ENCODE measurements at regions not wholly inside any gene's neighbourhood (a gene's known extent, or its start where the extent isn't known, plus 50 kb on each side); places are given as distances from the start of the nearest gene placed in this dataset.
"Not testable (repeated sequence)": the region's sequence is repeated elsewhere in the genome, so short reads cannot be mapped to it uniquely, and the experiment has no call there.

GRCh38 chr20:12575352-12576095 lies 433.2 kb upstream of the SPTLC3 start:
- no peak overlapping the region for H3K4me3 Mint-ChIP-seq
- ATAC-seq (replicated peaks), result no peak
- no peak overlapping the region for H3K27ac Mint-ChIP-seq
- H3K4me1 Mint-ChIP-seq, result no peaks in the 10 kb centered on the region
- no peaks in the 10 kb centered on the region for H3K27me3 Mint-ChIP-seq
- H3K9me3 Mint-ChIP-seq, result no peaks in the 10 kb centered on the region
- no peaks in the 10 kb centered on the region for H3K36me3 Mint-ChIP-seq
- no peak for DNase-seq

GRCh38 chr20:12577213-12577612 lies 431.6 kb upstream of the SPTLC3 start:
- Mint-ChIP-seq H3K9me3 (peaks cover 1 to 4% of the 10 kb centered on the region in 2 donors), H3K4me1 (no peaks in the 10 kb centered on the region), H3K4me3 (no peak overlapping the region), H3K27ac (no peak overlapping the region), H3K36me3 (no peaks in the 10 kb centered on the region), H3K27me3 (no peaks in the 10 kb centered on the region)
- ATAC-seq (replicated peaks) (no peak), DNase-seq (no peak)

GRCh38 chr20:12581644-12582289 lies 427.0 kb upstream of the SPTLC3 start:
- Mint-ChIP-seq H3K4me3 (no peak overlapping the region), H3K9me3 (peaks cover 4 to 5% of the 10 kb centered on the region in 2 donors), H3K27me3 (no peaks in the 10 kb centered on the region), H3K4me1 (no peaks in the 10 kb centered on the region), H3K36me3 (no peaks in the 10 kb centered on the region), H3K27ac (no peak overlapping the region)
- no peak for ATAC-seq (replicated peaks)
- DNase-seq, result no peak

GRCh38 chr20:12582710-12583109 lies 426.1 kb upstream of the SPTLC3 start:
- H3K27ac Mint-ChIP-seq; H3K36me3 Mint-ChIP-seq; ATAC-seq (replicated peaks); H3K4me3 Mint-ChIP-seq; DNase-seq; H3K9me3 Mint-ChIP-seq; H3K27me3 Mint-ChIP-seq; H3K4me1 Mint-ChIP-seq: not testable (repeated sequence)

GRCh38 chr20:12591949-12592470 lies 416.8 kb upstream of the SPTLC3 start:
- Mint-ChIP-seq H3K36me3 (no peaks in the 10 kb centered on the region), H3K27ac (no peak overlapping the region), H3K4me3 (no peak overlapping the region), H3K9me3 (no peaks in the 10 kb centered on the region), H3K27me3 (no peaks in the 10 kb centered on the region), H3K4me1 (no peaks in the 10 kb centered on the region)
- no peak for ATAC-seq (replicated peaks)
- DNase-seq, result no peak

GRCh38 chr20:12592756-12593155 lies 416.0 kb upstream of the SPTLC3 start:
- H3K4me1 Mint-ChIP-seq, result no peaks in the 10 kb centered on the region
- H3K4me3 Mint-ChIP-seq, result no peak overlapping the region
- no peak overlapping the region for H3K27ac Mint-ChIP-seq
- no peaks in the 10 kb centered on the region for H3K27me3 Mint-ChIP-seq
- no peak for DNase-seq
- H3K36me3 Mint-ChIP-seq, result no peaks in the 10 kb centered on the region
- no peak for ATAC-seq (replicated peaks)
- no peaks in the 10 kb centered on the region for H3K9me3 Mint-ChIP-seq

- ATAC-seq (replicated peaks), result no peak
- Mint-ChIP-seq H3K9me3 (no peaks in the 10 kb centered on the region), H3K27me3 (no peaks in the 10 kb centered on the region), H3K36me3 (no peaks in the 10 kb centered on the region), H3K27ac (no peak overlapping the region), H3K4me1 (no peaks in the 10 kb centered on the region), H3K4me3 (no peak overlapping the region)
- DNase-seq, result no peak
Observed at GRCh38 chr20:12593342-12593873, 415.4 kb upstream of the SPTLC3 start.

- Mint-ChIP-seq H3K4me1 (no peaks in the 10 kb centered on the region), H3K36me3 (no peaks in the 10 kb centered on the region), H3K9me3 (no peaks in the 10 kb centered on the region), H3K27ac (no peak overlapping the region), H3K4me3 (no peak overlapping the region), H3K27me3 (no peaks in the 10 kb centered on the region)
- DNase-seq (no peak), ATAC-seq (replicated peaks) (no peak)
Observed at GRCh38 chr20:12594410-12595088, 414.2 kb upstream of the SPTLC3 start.

GRCh38 chr20:12595841-12596240 lies 412.9 kb upstream of the SPTLC3 start:
- Mint-ChIP-seq H3K4me1 (no peaks in the 10 kb centered on the region), H3K36me3 (no peaks in the 10 kb centered on the region), H3K27ac (no peak overlapping the region), H3K27me3 (no peaks in the 10 kb centered on the region), H3K4me3 (no peak overlapping the region), H3K9me3 (no peaks in the 10 kb centered on the region)
- DNase-seq (no peak), ATAC-seq (replicated peaks) (no peak)

GRCh38 chr20:12596863-12597262 lies 411.9 kb upstream of the SPTLC3 start:
- Mint-ChIP-seq H3K27ac (no peak overlapping the region), H3K4me3 (no peak overlapping the region), H3K9me3 (no peaks in the 10 kb centered on the region), H3K36me3 (no peaks in the 10 kb centered on the region), H3K4me1 (no peaks in the 10 kb centered on the region), H3K27me3 (no peaks in the 10 kb centered on the region)
- ATAC-seq (replicated peaks), result no peak
- no peak for DNase-seq

- Mint-ChIP-seq H3K4me1 (no peaks in the 10 kb centered on the region), H3K27ac (no peak overlapping the region), H3K9me3 (peaks cover 0 to 1% of the 10 kb centered on the region in 2 donors), H3K4me3 (no peak overlapping the region), H3K27me3 (no peaks in the 10 kb centered on the region), H3K36me3 (no peaks in the 10 kb centered on the region)
- no peak for DNase-seq
- no peak for ATAC-seq (replicated peaks)
Observed at GRCh38 chr20:12597551-12597950, 411.2 kb upstream of the SPTLC3 start.

- no peaks in the 10 kb centered on the region for H3K36me3 Mint-ChIP-seq
- H3K27ac Mint-ChIP-seq, result no peak overlapping the region
- no peaks in the 10 kb centered on the region for H3K4me1 Mint-ChIP-seq
- no peak overlapping the region for H3K4me3 Mint-ChIP-seq
- H3K27me3 Mint-ChIP-seq, result no peaks in the 10 kb centered on the region
- ATAC-seq (replicated peaks) (no peak), DNase-seq (no peak)
- peaks cover 0 to 1% of the 10 kb centered on the region in 2 donors for H3K9me3 Mint-ChIP-seq
Observed at GRCh38 chr20:12598894-12599293, 409.9 kb upstream of the SPTLC3 start.

- DNase-seq (no peak), ATAC-seq (replicated peaks) (no peak)
- H3K36me3 Mint-ChIP-seq, result no peaks in the 10 kb centered on the region
- peaks cover 0 to 1% of the 10 kb centered on the region in 2 donors for H3K9me3 Mint-ChIP-seq
- no peak overlapping the region for H3K27ac Mint-ChIP-seq
- no peak overlapping the region for H3K4me3 Mint-ChIP-seq
- H3K4me1 Mint-ChIP-seq, result no peaks in the 10 kb centered on the region
- no peaks in the 10 kb centered on the region for H3K27me3 Mint-ChIP-seq
Observed at GRCh38 chr20:12599494-12599893, 409.3 kb upstream of the SPTLC3 start.

- H3K4me3 Mint-ChIP-seq, result no peak overlapping the region
- no peaks in the 10 kb centered on the region for H3K36me3 Mint-ChIP-seq
- H3K4me1 Mint-ChIP-seq, result no peaks in the 10 kb centered on the region
- no peak for DNase-seq
- H3K27me3 Mint-ChIP-seq, result no peaks in the 10 kb centered on the region
- no peak overlapping the region for H3K27ac Mint-ChIP-seq
- no peak for ATAC-seq (replicated peaks)
- peaks cover 0 to 3% of the 10 kb centered on the region in 2 donors for H3K9me3 Mint-ChIP-seq
Observed at GRCh38 chr20:12605751-12606150, 403.0 kb upstream of the SPTLC3 start.
